ENCODE measurements at regions not wholly inside any gene's neighbourhood (a gene's known extent, or its start where the extent isn't known, plus 50 kb on each side); places are given as distances from the start of the nearest gene placed in this dataset.

DNA sequence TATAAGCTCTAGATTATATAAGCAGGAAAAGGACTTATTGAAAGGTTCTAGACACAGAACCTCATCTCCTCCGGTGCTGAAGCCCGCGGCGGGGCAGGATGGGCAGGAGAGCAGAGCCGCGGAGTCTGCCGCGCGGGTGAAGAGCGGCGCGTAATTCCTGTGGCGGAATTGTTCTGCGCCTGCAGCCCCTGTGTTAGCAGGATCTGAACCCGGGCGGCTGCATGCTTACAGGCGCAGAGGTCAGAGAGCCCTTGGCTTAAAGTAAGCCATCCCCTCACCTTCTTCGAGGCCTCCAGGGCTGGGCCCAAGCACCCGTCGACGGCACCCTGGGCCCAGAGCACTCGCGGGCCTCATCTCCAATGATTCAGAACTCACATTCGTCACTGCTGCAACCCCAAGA is 89.3 kb downstream of the FASLG start:
- TF ChIP-seq, protein P1, sequence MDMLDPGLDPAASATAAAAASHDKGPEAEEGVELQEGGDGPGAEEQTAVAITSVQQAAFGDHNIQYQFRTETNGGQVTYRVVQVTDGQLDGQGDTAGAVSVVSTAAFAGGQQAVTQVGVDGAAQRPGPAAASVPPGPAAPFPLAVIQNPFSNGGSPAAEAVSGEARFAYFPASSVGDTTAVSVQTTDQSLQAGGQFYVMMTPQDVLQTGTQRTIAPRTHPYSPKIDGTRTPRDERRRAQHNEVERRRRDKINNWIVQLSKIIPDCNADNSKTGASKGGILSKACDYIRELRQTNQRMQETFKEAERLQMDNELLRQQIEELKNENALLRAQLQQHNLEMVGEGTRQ (IDR thresholded peaks at IDR 0.05; ENCODE audit: low read length): no peak
- TF ChIP-seq ATF3 (IDR thresholded peaks at IDR 0.05; ENCODE audit: insufficient read depth, low read depth, low read length): no peak
- TF ChIP-seq CTCF (IDR thresholded peaks at IDR 0.05; ENCODE audit: control extremely low read depth in 1 of 3, insufficient read depth in 1 of 3, low read depth in 1 of 3, low read length in 3 of 3): no peak
- no peak for TF ChIP-seq POLR2A (IDR thresholded peaks at IDR 0.05; ENCODE audit: control extremely low read depth in 1 of 2, low read depth in 2 of 2, low read length in 2 of 2)
- no peak for TF ChIP-seq TAF1 (IDR thresholded peaks at IDR 0.05; ENCODE audit: low read depth, low read length)
- no peak for TF ChIP-seq CBX5 (IDR thresholded peaks at IDR 0.05; ENCODE audit: low read depth, low read length)

Data from H1 (cell line).